ENCODE measurements at regions not wholly inside any gene's neighbourhood (a gene's known extent, or its start where the extent isn't known, plus 50 kb on each side); places are given as distances from the start of the nearest gene placed in this dataset.

DNA sequence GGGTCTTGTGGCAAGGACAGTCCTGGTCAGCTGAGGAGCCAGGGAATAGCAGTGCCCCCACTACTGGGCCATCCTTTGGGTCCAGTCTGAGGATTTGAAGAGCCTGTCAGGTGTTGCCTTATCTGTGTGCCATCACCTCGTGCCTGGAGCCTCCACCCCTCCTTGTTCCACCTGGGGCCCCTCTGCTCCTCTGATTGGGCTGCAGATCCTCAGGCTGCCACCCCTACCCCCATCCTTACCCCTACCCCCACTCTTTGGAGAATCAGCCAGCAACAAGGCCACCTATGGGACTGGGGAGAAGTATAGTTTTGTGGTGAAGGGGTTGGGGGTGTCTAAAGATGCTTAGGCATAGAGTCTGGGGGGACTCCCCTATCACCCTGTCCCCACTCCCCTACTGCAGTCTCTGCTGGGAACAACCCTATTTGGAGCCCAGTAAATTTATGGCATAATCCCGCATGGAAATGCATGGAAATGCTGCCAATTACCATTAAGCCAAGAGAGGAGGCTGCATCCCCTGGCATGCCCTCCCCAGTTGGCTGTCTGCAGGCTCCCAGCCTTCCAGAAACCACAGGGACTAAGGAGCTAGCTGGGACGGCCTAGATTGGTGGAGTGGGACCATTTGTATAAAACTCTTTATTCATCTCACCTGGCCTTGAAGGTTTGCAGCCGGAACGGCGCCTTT lies 142.7 kb upstream of the CSF3R start:
- no peaks in the 10 kb centered on the region for H3K36me3 ChIP-seq
- H3K27me3 ChIP-seq (ENCODE audit: low read depth), result peaks cover 12% of the 10 kb centered on the region
- no peaks in the 10 kb centered on the region for H3K4me1 ChIP-seq
- ATAC-seq, result no peak
- intact Hi-C loops (cut with DNase I), result no loop called here
- no peak overlapping the region for H3K27ac ChIP-seq
- no peak overlapping the region for H3K4me3 ChIP-seq
- no peak for DNase-seq
- no peaks in the 10 kb centered on the region for H3K9me3 ChIP-seq
- TF ChIP-seq, protein P1, sequence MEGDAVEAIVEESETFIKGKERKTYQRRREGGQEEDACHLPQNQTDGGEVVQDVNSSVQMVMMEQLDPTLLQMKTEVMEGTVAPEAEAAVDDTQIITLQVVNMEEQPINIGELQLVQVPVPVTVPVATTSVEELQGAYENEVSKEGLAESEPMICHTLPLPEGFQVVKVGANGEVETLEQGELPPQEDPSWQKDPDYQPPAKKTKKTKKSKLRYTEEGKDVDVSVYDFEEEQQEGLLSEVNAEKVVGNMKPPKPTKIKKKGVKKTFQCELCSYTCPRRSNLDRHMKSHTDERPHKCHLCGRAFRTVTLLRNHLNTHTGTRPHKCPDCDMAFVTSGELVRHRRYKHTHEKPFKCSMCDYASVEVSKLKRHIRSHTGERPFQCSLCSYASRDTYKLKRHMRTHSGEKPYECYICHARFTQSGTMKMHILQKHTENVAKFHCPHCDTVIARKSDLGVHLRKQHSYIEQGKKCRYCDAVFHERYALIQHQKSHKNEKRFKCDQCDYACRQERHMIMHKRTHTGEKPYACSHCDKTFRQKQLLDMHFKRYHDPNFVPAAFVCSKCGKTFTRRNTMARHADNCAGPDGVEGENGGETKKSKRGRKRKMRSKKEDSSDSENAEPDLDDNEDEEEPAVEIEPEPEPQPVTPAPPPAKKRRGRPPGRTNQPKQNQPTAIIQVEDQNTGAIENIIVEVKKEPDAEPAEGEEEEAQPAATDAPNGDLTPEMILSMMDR (IDR thresholded peaks at IDR 0.05), result no peak

DNA sequence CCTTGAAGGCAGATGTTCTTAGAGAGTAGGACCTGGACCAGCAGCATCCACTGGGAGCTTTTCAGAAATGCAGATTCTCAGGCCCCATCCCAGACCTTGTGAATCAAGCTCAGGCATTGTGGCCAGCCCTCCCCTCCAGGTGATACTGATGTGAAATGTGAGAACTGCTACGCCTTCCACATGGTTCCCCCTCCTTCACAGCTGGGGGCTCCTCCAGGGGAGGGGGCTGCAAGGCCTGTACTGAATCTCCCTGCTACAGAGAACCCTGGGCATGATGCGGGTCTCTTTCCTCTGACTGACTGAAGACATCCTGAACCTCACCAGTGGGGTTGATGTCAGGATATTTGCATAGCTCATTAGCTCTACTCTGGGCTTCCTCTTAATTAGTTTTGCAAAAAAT lies 141.8 kb upstream of the CSF3R start:
- DNase-seq, result no peak
- no peak overlapping the region for H3K27ac ChIP-seq
- H3K4me3 ChIP-seq, result no peak overlapping the region
- peaks cover 12% of the 10 kb centered on the region for H3K27me3 ChIP-seq (ENCODE audit: low read depth)
- no peaks in the 10 kb centered on the region for H3K9me3 ChIP-seq
- no peaks in the 10 kb centered on the region for H3K36me3 ChIP-seq
- intact Hi-C loops (cut with DNase I), result no loop called here
- H3K4me1 ChIP-seq, result no peaks in the 10 kb centered on the region
- TF ChIP-seq, protein P1 (IDR thresholded peaks at IDR 0.05), result no peak
- no peak for ATAC-seq

DNA sequence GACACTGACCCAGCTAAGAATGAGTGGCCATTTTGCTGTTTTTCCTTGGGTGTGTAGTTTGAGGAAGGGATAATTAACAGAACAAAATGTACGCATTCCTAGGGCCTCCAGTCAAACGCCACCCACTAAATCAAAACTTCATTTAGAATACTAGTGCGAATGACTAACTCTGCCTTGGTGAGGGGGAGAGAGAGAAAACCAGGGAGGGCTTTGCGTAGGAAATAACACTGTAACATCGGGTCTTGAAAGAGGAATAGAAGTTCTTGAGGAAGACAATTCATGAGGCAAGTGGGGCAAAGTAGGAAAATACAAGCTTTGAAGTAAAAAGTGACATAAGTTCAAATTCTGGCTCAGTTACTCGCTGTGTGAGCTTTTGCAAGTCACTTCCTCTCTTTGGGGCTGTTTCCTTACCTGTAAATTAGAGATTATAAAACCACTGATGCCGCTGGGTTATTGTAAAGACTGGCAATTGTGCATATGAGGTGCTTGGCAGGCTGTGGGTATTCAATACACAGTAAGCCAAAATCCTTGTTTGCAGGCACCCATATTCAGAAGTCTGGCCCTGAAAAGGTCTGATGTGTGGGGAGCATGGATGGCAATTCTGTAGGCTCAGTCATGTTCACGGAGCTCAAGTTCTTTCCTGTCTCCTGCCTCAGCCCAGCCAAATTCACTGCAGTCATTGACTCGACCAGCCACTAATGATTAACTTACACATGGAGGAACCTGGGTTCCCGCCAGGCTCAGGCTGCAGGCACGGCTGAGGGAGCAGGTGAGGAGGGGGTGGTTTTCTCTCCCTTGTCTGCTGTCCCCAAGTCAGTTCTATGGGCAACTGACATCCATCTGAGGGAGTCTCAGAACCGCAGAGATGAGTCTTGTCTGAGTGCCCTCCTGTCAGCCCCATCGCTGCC lies 140.3 kb upstream of the CSF3R start:
- Histone ChIP-seq H3K27ac (no peak overlapping the region), H3K9me3 (no peaks in the 10 kb centered on the region), H3K27me3 (ENCODE audit: low read depth) (peaks cover 12% of the 10 kb centered on the region), H3K4me1 (no peaks in the 10 kb centered on the region), H3K36me3 (no peaks in the 10 kb centered on the region), H3K4me3 (no peak overlapping the region)
- ATAC-seq, result no peak
- TF ChIP-seq, protein P1 (IDR thresholded peaks at IDR 0.05), result no peak
- intact Hi-C loops (cut with DNase I), result no loop called here
- no peak for DNase-seq

DNA sequence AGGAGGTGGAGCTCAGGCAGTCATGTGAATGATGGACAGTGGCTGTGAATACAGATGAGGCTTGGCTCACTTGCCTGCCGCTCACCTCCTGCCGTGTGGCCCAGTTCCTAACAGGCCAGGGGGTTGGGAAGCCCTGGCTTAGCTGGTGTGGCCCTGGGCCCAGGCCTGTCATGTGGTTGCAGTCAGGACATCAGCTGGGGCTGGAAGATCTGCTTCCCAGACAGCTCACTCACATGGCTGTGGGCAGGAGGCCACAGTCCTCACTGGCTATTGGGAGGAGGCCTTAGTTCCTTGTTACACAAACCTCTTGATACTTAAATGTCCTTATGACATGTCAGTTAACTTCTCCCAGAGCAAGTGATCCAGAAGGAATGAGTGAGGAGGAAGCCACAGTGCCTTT lies 138.8 kb upstream of the CSF3R start:
- Histone ChIP-seq H3K27me3 (ENCODE audit: low read depth) (peaks cover 12% of the 10 kb centered on the region), H3K4me3 (no peak overlapping the region), H3K9me3 (no peaks in the 10 kb centered on the region), H3K36me3 (no peaks in the 10 kb centered on the region), H3K27ac (no peak overlapping the region), H3K4me1 (no peaks in the 10 kb centered on the region)
- ATAC-seq (no peak), DNase-seq (no peak)
- TF ChIP-seq, protein P1 (IDR thresholded peaks at IDR 0.05), result no peak
- intact Hi-C loops (cut with DNase I), result no loop called here

DNA sequence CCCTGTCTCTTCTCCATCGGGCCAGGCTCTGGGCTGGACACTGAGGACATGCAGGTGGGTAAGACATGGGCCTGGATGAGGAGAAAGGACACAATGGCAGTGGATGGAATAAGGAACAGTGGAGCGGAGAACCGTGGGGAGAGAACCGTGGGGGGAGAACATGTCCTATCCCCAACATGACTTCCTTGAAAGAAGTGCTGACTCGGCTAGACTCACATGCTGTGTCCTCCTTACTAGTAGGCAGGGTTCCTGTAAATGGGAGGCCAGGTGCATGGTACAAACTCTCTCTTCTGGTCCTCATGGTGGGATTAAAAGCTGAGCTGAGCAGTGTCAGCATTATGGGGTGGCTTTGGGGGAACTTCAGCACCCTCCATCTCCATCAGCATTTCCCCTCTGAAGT lies 137.4 kb upstream of the CSF3R start:
- Histone ChIP-seq H3K4me3 (no peak overlapping the region), H3K9me3 (no peaks in the 10 kb centered on the region), H3K4me1 (no peaks in the 10 kb centered on the region), H3K27me3 (ENCODE audit: low read depth) (peaks cover 12% of the 10 kb centered on the region), H3K36me3 (no peaks in the 10 kb centered on the region), H3K27ac (no peak overlapping the region)
- intact Hi-C loops (cut with DNase I), result no loop called here
- ATAC-seq (no peak), DNase-seq (no peak)
- TF ChIP-seq, protein P1 (IDR thresholded peaks at IDR 0.05), result no peak

All from lower lobe of right lung (tissue), 2 donors.